ENCODE measurements at regions not wholly inside any gene's neighbourhood (a gene's known extent, or its start where the extent isn't known, plus 50 kb on each side); places are given as distances from the start of the nearest gene placed in this dataset.

DNA sequence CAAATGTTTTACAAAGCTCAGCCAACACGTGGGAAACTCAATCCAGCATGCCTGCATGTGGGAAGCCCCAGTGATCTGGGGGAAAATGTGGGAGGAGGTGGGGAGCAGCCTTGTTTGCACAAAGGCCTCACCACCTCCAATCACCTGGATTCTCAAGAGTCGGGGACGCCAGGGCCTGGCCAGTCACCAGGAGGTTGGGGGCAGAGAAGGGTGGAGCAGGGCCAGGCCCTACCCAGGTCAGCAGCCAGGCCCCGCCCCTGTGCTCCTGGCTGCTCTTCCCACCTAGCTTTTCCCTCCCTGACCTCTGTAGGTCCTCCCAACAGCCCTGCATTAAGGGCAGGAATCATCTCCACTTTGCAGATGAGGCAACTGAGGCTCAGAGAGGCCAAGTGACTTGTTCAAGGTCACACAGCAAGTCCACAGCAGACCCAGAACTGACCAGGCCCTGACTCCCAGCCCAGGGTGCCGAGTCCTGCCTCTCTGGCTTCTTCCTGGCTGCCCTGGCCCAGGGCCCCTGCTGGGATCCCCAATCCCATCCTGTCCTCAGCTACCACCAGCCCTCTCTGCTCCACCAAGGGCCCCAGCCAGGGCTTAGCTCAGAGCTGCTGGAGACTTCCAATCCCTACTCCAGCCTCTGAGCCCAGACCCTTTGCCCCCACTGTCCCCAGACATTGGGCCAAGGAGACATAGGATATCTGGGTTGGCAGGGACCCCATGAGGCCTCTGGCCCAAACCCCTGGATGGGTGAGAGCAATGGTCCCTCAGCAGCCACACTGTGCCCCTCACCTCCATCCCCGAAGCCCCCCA is 508.6 kb downstream of the PTPRU start:
- no peak for DNase-seq

DNA sequence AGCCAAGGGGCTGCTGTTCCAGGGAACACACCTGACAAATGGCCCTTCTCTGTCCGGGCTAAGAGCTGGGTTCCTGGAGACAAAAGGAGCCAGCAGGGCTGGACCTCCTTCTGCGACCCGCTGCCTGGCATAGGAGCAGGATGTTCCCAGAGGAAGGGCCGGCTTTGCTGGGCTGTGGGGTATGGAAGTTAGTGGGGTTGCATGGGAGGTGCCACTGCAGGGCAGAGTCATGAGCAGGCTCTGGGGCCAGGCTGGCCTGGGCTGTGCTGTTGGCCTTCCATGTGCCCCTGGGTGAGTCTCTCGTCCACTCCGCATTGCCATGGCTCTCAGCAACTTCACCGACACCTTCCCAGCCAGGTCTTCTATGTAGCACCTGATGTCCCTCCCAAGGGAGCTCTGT is 507.6 kb downstream of the PTPRU start:
- no peak for DNase-seq

DNA sequence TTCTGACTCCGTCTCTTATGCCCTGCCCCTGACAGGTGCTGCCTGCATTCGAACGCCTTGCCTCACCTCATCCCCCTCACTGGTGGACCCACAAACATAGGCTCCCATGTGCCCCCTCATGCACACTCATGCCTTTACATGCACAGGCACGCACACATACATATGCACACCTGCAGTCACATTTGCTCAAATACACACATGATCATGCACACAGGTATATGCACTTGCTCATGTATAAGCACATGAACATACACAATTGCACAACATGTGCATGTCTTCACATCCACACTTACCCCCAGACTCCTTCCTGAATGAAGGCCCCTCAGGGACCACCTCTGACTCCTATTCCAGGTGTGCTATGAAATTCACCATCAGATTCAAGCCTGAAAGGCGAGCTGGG is 506.9 kb downstream of the PTPRU start:
- DNase-seq, result no peak

DNA sequence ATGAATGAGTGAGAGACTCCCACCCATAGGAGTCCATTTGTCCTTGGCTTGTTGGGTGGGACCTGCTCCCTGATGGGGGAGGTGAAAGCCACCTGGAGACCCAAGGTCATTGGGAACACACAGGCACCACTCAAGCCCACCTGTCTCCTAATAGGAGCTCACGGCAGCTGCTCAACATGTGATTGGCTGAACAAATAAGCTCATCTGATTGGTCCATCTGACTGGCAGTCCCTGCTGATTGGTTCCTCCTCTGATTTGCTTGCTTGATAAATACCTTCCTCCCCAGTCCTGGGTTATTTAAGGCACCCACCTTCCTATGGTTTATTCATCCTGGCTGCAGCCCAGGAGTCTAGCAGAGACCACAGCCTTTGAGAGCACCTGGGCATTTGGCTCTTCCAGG is 502.9 kb downstream of the PTPRU start:
- no peak for DNase-seq

DNA sequence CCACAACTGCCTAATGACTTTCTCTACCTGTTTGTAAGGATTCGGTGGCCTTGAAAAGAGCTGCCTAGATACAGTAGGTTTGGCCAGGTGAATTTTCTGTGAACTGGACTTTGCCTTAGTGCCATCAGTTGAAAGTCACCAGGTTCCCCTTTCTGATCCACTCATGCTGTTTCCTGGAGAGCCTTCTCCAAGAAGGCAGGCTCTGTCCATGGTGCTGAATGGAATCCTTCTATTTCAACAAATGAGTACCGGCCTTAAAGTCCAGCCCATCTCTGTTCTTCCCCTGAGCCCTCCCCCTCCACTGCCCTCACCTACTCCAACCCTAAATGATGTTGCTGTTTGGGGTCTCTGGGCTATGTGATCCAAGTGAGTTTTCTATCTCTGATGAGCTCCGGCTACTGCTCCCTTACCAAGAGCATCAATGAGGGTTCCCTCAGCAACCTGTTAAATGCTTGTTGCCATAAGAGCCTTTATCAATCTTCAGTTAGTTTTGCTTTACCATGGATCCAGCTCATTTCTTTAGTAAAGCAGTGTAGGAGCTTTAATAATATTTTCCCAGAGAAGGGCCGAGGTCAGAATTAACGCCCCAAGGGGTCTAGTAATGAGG is 500.4 kb downstream of the PTPRU start:
- DNase-seq, result no peak

DNA sequence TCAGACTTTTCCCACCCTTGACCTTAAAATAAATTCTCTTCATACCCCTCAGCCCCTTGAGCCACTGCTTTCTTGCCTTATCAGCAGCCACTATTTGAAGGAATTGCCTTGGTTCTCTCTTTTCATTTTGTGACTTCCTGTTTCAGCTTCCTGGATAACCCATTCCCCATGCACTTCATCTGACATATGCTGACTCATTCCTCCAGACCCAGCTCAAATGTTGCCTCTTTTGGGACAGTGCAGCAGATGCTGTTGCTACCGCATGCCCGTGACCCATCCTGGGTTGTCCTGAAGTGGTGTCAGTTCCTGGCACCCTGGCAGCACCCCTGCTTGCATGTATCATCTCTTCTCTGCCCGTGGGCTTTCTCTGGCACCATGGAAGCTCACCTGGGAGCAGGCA is 496.1 kb downstream of the PTPRU start:
- no peak for DNase-seq

DNA sequence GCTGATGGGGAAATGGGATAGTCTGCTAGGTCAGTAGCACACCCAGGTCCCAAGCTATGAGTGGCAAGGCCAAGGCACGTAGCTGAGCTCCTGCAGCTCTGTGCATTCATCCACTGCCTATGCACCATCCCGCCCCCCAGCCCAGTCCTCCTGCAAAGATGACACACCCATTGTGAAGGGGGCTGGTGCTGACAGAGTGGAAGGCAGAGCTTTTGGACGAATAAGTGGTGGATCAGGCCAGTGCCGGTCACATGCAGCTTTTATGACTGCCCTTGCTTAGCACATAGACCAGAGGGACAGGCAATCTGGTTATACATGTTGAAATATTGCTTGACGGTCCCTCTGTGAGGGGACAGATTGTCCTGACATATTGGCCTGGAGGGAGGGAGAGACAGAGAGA is 494.3 kb downstream of the PTPRU start:
- DNase-seq, result no peak

DNA sequence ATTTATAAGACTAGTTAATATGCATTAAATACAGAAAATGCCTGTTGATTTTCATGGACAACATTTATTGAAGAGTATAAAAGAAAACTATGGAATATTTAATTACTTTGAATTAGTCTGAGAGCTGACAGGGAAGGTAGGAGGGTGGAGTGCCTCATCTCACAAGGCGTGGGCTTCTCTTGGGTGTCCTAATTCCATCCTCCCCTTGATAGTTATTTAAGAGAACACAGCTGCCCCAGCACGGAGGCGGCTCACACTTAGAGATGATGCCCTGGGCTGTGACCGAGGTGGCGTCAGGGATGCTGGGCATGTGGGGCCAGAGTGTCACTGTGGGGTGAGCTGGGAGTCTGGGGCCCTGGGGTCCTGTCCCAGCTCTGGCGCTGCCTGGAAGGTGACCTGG is 493.0 kb downstream of the PTPRU start:
- no peak for DNase-seq

DNA sequence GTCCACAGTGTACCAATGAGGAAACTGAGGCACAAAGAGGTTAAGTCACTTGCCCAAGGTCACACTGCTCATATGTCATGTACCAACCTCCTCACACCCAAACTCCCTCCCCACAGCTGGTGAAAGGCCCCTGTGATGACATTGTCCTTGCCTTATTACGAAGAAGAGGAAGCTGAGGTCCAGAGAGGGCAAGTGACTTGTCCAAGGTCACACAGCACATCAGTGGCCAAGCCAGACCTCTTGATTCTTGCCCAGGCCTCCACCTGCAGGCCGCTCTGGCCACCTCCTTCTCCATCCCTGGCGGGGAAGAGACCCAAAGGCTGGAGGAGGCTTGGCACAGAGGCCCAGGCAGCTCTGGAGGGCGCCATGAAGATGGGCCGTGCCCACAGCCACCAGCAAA is 492.4 kb downstream of the PTPRU start:
- DNase-seq, result no peak

DNA sequence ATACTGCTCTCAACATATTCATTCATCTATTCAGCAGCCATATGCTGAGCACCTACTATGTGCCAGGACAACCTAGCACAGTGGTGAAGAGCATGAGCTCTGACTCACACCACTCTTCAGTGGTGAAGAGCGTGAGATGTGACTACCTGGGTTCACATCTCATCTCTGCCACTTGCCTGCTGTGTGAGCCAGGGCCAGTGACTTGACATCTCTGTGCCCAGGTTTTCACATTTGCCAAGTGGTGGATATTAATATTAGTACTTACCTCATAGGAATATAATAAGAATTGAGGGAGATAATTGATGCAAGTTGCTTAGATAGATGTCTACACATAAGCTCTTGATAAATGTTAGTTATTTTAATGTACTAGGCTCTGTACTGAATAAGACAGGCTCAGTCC is 488.9 kb downstream of the PTPRU start:
- DNase-seq, result no peak

DNA sequence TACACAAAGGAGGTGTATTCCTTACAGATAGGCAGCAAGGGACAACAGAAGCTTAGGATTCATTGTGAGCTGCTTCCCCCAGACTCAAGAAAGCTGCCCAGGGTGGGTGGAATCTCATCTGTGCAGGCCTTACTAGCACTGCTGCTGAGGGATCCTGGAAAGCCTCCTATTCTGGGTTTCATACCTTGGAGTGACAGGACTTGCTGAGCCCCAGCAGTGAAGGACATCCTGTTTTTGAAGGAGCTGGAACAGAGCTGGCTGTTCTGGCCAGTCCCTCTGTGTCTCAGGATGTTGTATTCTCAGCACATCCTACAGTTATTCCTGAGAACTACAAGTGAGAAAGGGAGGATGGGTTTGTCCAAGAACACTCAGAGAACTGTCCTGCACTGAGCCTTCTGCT is 486.3 kb downstream of the PTPRU start:
- no peak for DNase-seq

DNA sequence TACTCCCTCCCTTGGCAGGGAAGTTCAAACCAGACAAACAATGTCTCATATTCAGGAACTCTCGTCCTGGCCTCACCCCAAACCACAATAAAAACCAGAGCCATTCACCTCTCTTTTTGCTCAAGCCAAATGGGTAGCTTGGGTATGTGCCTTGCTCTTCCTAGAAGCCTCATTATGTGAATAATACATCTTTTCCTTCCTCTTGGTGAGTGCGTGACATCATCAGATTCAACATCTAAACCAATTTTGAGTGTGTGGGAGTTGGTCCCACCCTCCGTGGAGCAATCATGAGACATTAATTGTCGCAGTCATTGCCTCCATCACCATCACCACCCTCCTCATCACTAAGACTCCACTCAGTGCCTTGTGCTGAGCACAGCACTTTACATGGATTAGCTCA is 482.9 kb downstream of the PTPRU start:
- DNase-seq, result no peak

DNA sequence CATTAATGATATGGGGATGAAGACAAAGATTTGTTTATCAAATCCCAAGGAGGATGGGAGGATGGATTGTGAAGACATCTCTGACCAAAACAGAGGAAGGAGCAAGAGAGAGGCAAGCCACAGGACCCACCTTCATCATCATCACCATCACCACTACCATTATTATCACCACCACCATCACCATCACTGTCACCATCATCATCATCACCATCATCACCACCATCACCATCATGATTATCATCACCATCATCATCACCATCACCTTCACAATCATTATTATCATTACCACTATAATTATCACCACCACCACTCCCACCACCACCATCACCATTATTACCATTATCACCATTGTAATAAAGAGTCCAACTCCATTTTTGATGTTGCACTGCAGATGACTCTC is 482.5 kb downstream of the PTPRU start:
- DNase-seq, result no peak

DNA sequence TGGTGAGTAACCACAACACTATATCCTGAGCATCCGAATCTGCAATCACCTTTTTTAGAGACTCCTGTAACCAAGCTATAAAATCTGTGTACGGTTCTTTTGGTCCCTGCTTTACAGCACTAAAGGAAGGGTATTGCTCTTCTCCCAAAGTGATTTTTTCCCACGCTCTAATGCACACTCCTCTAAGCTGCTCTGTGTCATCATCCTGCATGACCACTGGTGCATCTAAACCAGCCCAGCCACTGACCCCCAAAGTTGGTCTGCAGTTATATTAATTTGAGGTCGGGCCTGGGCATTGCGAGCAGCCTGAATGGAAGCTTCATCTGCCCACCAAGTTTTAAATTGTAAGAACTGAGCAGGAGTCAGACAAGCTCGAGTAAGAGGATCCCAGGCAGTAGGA is 480.0 kb downstream of the PTPRU start:
- no peak for DNase-seq

DNA sequence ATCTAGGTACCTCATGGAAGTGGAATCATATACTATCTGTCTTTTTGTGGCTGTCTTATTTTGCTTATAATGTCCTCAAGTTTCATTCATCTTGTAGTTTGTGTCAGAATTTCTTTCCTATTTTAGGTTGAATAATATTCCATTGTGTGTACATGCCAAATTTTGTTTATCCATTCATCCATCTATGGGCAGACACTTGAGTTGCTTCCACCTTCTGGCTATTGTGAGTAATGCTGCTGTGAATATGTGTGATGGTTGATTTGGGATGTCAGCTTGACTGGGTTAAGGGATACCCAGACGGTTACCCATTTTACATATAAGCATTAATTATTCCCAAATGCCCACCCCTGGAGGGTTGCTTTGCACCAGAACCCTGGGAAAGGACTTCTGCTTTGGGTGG is 477.5 kb downstream of the PTPRU start:
- DNase-seq, result no peak

DNA sequence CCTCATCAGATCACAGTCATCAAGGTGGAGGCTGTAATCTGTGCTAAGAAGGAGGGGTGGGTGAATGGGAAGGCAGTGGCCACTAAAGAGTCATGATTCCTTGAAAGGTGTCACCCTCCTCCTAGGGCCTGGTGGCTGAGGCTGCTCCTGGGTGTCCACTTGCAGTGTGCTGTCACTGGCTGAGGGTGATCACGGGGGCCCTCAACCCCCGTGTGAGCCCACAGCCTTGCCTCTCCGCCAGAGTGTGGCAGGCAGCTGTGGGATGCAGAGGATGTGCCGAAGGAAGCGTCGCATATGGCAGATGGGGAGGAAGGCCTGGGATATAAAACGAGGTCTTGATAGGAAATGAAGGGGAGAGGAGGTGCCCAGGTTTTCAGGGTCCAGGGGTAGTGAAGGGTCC is 476.5 kb downstream of the PTPRU start:
- no peak for DNase-seq

DNA sequence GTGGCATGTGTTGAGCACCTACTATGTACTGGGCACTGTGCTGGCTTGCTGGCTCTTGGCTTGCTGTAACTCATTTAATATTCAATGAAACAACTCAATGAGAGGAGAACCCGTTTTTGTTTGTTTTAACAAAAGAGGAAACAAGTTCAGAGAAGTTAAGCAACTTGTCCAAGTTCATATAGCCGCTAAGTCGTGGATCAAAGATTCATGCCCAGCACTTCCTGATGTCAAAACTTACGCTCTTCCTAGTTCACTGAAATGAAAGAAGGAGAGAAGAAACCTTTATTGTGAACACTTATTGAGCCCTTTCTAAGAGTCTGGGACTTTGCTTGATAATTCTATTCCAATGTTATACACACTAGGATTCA is 475.9 kb downstream of the PTPRU start:
- no peak for DNase-seq

DNA sequence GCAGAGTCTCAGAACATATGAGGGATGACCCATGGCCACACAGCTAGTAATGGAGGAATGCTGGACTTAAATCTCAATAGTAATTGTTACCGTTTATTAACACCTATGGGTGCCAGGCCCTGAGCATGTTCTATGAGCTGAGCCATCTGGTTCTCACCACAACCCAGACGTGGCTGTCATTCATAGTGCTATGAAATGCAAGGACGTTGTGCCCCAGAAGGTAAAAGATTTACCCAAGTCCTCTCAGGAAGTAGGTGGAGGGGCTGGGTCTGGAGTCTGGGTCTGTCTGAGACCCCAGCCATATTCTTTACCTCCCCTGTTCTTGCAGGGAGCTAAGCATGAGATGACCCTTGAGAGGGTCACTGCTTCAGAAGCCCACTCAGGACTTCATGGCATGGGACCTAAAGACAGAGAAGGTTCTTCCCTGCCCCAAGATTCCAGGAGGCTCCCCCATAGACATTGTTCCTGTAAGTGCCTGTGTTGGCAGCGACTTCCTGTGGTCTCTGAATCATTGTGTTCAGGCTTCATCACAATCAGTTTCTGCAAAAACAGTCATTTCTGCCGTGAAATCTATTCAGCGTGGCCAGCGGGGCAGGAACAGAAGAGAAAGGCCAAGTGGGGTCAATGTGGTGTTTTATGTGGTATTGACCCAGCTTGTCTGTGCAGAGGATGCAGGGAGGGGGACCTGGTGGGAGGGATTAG is 475.4 kb downstream of the PTPRU start:
- no peak for DNase-seq

DNA sequence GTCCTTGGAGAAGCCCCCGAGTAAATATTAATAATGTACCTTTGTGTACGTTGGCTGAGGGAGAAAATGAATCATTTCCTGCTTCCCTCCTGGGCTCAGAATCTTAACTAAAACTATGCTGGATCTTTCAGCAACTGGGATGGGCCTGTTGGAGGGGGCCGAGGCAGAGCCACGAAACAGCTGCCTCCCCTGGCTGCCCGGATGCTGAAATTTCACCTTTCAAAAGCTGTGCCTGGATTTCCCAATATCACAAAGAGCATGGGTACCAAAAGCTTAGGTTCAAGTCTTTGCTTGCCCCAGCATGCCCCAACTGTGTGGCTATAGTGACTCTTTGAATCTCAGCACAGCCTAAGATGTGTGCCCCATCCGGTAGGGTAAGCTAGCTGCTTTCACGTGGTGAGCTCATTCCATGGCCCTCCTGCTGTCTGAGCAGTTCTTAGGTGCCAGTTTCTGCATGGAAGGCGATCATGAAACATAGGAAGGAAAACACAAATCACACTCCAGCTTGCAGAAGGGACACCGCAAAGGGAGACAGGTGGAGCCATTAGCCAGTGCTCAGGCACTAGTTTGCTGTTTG is 473.5 kb downstream of the PTPRU start:
- DNase-seq, result no peak

DNA sequence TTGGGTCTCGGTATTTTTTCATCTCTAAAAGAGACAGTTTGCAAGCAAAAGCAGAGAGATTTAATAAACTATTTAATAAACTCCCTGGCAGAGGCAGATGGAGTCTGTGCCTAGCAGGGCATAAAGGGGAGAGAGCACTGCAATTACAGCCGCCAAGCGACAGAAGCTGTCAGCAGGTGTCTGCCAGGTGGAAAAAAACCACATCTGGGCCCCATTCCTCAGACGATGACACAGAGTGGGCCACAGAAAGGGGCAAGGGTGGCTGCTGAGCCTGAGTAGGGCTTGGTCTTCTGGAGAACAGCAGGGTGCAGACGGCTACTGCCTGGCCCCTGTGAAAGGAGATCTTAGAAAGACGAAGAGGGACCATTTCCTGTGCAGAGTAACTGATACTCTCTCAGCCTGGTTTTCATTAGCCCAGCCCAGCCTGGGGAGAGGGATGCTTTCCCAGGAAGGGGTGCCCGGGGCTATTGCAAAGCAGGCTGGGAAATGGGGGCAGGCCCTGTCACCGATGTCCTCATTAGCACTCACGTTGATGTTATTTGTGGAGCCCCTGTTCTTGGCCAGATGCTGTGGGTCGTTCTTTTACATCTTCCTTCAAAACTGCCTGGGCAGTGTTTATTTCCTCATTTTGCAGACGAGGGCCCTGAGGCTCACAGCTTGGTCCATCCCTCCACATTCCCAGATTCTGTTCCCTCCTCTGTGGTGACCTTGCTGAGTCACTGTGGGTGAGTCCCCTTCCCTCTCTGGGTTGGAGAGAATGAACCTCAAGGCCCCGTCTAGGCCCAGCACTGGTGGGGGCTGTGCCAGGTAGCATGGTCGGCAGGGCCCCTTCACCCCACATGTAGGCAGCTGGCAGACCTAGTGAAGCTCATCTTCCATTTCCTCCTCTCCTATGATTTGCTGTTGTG is 472.7 kb downstream of the PTPRU start:
- DNase-seq, result no peak

DNA sequence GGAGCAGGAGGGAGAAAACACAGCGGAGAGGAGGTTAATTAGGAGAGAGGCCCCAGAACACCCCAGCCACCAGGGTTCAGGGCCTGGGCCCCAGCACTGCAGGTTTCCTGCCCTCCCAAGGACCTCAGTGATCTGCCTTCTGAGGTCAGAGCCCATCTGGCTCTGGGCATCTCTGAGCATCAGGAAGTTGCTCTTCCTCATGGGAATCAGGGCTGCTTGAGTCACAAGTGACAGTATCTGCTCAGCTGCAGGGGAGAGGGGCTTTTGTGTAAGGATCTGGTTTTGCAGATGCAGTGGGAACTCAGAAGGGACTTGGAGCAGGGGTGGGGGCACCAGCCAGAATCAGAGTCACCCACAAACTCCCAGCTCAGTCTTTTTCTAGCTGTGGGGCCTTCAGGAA is 472.1 kb downstream of the PTPRU start:
- no peak for DNase-seq

DNA sequence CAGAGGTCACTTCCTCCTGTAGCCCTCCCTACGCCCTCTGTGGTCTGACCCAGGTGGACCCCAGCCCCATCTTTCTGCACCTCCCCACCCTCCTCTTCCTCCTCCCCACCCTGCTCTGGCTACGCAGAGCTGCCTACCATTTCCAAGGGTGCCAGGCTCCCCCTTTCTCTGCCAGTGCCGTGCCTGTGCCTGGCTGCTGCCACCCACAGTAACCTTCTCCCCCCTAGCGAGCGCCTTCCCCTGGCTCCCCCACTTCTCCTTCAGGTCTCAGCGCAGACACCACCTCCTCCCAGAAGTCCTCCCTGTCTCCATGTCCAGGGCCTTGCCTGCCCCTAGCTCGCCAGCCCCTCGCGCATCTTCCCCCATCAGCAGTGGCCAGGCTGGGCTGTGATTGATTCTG is 471.5 kb downstream of the PTPRU start:
- no peak for DNase-seq

DNA sequence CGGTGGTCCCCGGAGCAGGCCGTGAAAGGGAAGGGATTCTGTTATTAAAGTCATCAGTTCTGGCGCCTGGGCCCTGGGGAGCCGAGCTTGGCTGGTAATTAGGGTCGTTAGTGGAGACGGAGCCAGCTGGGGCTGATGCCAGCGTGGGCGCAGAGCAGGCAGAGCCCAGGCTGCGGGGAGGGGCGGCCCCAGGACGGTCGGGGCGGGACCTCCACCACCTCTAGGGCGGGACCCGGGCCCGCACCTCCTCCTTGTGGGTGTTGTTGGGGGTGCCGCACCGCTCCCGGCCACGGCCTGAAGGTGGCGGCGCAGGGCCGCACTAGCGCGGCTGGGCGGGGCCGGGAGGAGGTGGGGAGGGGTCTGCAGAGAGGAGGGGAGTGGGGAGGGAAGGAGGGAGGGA is 470.6 kb downstream of the PTPRU start:
- DNase-seq, result no peak
